Endothelial cell of umbilical vein (primary cell): ENCODE measurements at regions not wholly inside any gene's neighbourhood (a gene's known extent, or its start where the extent isn't known, plus 50 kb on each side); places are given as distances from the start of the nearest gene placed in this dataset.

Experiments
- BruUV-seq: library from RNA; stranded (reverse); fragments of 400-500 nt; replicated peaks from 2 replicates; lab custom pipeline; 2021; lab: Mats Ljungman, UMichigan
- CTCF ChIA-PET: fragments of 300-600, 350-600 bp; sonication (Branson Sonifier 250); formaldehyde crosslinking; loops from one replicate; lab custom pipeline; 2021; ENCODE audit warnings: antibody characterized with exemption, inconsistent platforms; lab: Charles Lee
- POLR2A ChIA-PET: fragments of 300-600, 350-600 bp; sonication (Branson Sonifier 250); formaldehyde crosslinking; loops from one replicate; lab custom pipeline; 2021; ENCODE audit warnings: antibody characterized with exemption, inconsistent platforms; lab: Charles Lee
- DNase-seq: peaks from one replicate; pipeline ENCODE4 v3.0.0-alpha.2; 2011; ENCODE audit warnings: low read depth, low spot score
- FAIRE-seq: peaks from 2 replicates; lab custom pipeline; 2011; peaks lifted over from hg19 to GRCh38; lab: Jason Lieb, UNC
- H2AFZ ChIP-seq: 2 replicates; pipeline ENCODE4 v1.6.0; 2012; ENCODE audit warnings: low read depth, low read length, control low read depth, inconsistent platforms
- H3K27ac ChIP-seq: 2 replicates; pipeline ENCODE4 v1.5.1; 2011; ENCODE audit warnings: low read depth, mild to moderate bottlenecking, control low read depth, low read length, moderate library complexity; ENCODE audit not compliant: insufficient read depth
- H3K27me3 ChIP-seq, 2 experiments: 2 replicates each; pipeline versions ENCODE4 v1.6.0 to v1.6.1; 2011; ENCODE audit warnings: low read length in 2 of 2, mixed read lengths in 1 of 2; ENCODE audit not compliant: control insufficient read depth in 2 of 2, insufficient read depth in 2 of 2
- H3K36me3 ChIP-seq, 2 experiments: 2 replicates in 1 of 2; 3 replicates in 1 of 2; pipeline ENCODE4 v1.5.1; 2011; ENCODE audit warnings: low read length in 2 of 2, mild to moderate bottlenecking in 1 of 2, moderate library complexity in 1 of 2; ENCODE audit not compliant: control insufficient read depth in 2 of 2, insufficient read depth in 2 of 2; ENCODE audit errors: extremely low read depth in 1 of 2
- H3K4me1 ChIP-seq: 3 replicates; pipeline ENCODE4 v1.5.1; 2011; ENCODE audit warnings: mild to moderate bottlenecking, low read length; ENCODE audit not compliant: control insufficient read depth, insufficient read depth; ENCODE audit errors: extremely low read depth
- H3K4me2 ChIP-seq: 2 replicates; pipeline ENCODE4 v1.6.1; 2011; ENCODE audit warnings: low read length, control low read depth, mixed read lengths; ENCODE audit not compliant: insufficient read depth
- H3K4me3 ChIP-seq, 3 experiments: fragments of 200-600 bp in 1 of 3; sonication (generic), shearing (Covaris generic) in 1 of 3; replicated peaks in 1 of 3; 2 replicates each; pipeline ENCODE4 v1.5.1; 2011 to 2016; ENCODE audit warnings: control low read depth in 3 of 3, low read length in 3 of 3, mild to moderate bottlenecking in 2 of 3, inconsistent platforms in 1 of 3, low read depth in 1 of 3, moderate library complexity in 1 of 3; ENCODE audit not compliant: insufficient read depth in 1 of 3
- H3K79me2 ChIP-seq: 2 replicates; pipeline ENCODE4 v1.6.0; 2012; ENCODE audit warnings: low read length, inconsistent platforms; ENCODE audit not compliant: control insufficient read depth, insufficient read depth
- H3K9ac ChIP-seq: replicated peaks from 2 replicates; pipeline ENCODE3; 2011; ENCODE audit warnings: low read length, control low read depth; ENCODE audit not compliant: insufficient read depth; ENCODE audit errors: extremely low read depth
- H3K9me1 ChIP-seq: replicated peaks from 3 replicates; pipeline ENCODE4 v1.6.0; 2011; ENCODE audit warnings: mild to moderate bottlenecking, low read length; ENCODE audit not compliant: control insufficient read depth, insufficient read depth; ENCODE audit errors: extremely low read depth
- H3K9me3 ChIP-seq: replicated peaks from 2 replicates; pipeline ENCODE4 v1.5.1; 2012; ENCODE audit warnings: low read length, inconsistent platforms; ENCODE audit not compliant: control insufficient read depth, insufficient read depth
- H4K20me1 ChIP-seq: replicated peaks from 2 replicates; pipeline ENCODE3; 2011; ENCODE audit warnings: mild to moderate bottlenecking, low read length; ENCODE audit not compliant: control insufficient read depth, insufficient read depth; ENCODE audit errors: extremely low read depth
- EZH2 ChIP-seq: IDR thresholded peaks from 2 replicates; pipeline ENCODE4 v1.6.1; 2012; ENCODE audit warnings: borderline replicate concordance, low read depth, mild to moderate bottlenecking, moderate library complexity, low read length, inconsistent platforms; ENCODE audit not compliant: severe bottlenecking
- FOS ChIP-seq: IDR thresholded peaks from 2 replicates; pipeline ENCODE4 v1.6.1; 2011; ENCODE audit warnings: mild to moderate bottlenecking, low read length, moderate library complexity, borderline replicate concordance; ENCODE audit not compliant: insufficient read depth
- GATA2 ChIP-seq: IDR thresholded peaks from 2 replicates; pipeline ENCODE4 v1.7.0; 2011; ENCODE audit warnings: low read depth, mild to moderate bottlenecking, moderate library complexity, mixed read lengths, low read length; ENCODE audit not compliant: insufficient read length, insufficient read depth
- JUN ChIP-seq: IDR thresholded peaks from 2 replicates; pipeline ENCODE4 v1.6.1; 2011; ENCODE audit warnings: borderline replicate concordance, low read depth; ENCODE audit not compliant: insufficient read length, insufficient read depth
- MYC ChIP-seq: IDR thresholded peaks from one replicate; pipeline ENCODE4 v1.6.1; 2011; ENCODE audit warnings: mild to moderate bottlenecking, low read depth, low read length
- POLR2A ChIP-seq: IDR thresholded peaks from 2 replicates; pipeline ENCODE4 v1.6.1; 2012; ENCODE audit warnings: low read depth, mild to moderate bottlenecking, control low read depth, low read length
- POLR2AphosphoS5 ChIP-seq: IDR thresholded peaks from 2 replicates; pipeline ENCODE4 v1.6.1; 2012; ENCODE audit warnings: low read depth, mild to moderate bottlenecking, control low read depth, low read length, moderate library complexity; ENCODE audit not compliant: insufficient read depth
- dilution Hi-C: fragments of 300-500 bp; cut with MboI; formaldehyde crosslinking; loops from one replicate; pipeline ENCODE4 v1.15.0; 2019; ENCODE audit warnings: low sequenced_read_pairs; ENCODE audit not compliant: extremely low pct_ligation_motif_present
- intact Hi-C: fragments of 100-400 bp; cut with micrococcal nuclease; formaldehyde crosslinking; loops from one replicate; pipeline ENCODE4 v1.10.0; 2022
- TF ChIP-seq, protein P1 (sequence below): IDR thresholded peaks from 2 replicates; pipeline ENCODE4 v1.6.1; 2011; ENCODE audit not compliant: insufficient read depth, insufficient read length
- TF ChIP-seq, protein P2 (sequence below), 2 donors: IDR thresholded peaks; 1 replicate in 1 of 2; 2 replicates in 1 of 2; pipeline ENCODE4 v1.5.1; 2011; ENCODE audit warnings: low read length in 2 of 2, mild to moderate bottlenecking in 2 of 2, moderate library complexity in 2 of 2, control low read depth in 1 of 2, inconsistent platforms in 1 of 2, low read depth in 1 of 2; ENCODE audit not compliant: insufficient read depth in 1 of 2; ENCODE audit errors: extremely low read depth in 1 of 2

DNA sequence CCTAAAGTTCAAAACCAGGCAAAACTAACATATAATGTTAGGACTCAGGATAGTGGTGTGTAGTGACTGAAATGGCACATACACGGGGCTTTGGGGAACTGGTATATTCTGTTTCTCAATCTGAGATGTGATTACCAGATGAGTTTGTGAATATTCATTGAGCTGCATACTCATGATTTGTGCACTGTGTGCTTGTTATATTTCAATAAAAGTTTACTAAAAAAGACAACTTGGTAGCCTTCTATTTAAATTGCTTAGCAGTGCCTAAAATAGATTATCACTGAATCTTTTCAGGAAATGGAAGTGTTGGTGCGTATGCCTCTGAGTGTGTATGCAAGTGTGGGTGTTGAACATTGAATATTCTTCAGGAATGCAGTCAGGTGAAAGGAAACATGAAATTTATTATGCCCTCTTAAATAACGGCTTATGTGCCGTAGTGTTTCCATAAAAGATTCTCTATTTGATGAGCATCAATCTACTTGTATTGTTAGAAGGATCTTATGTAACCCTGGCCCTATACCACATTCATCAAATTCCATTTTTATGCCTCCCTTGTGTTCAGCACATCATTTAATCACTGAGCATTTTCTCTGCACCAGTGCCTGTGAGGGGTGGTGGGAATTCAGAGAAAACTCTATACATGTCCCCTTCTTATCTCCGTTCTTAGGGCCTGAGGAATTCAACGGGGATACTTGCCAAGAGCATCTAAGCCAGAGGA is 82.6 kb upstream of the AUTS2 start:
- TF ChIP-seq EZH2 (no peak), POLR2AphosphoS5 (no peak), JUN (no peak), GATA2 (no peak), POLR2A (no peak), MYC (no peak), FOS (no peak)
- TF ChIP-seq, protein P1, sequence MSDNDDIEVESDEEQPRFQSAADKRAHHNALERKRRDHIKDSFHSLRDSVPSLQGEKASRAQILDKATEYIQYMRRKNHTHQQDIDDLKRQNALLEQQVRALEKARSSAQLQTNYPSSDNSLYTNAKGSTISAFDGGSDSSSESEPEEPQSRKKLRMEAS: no peak
- TF ChIP-seq, protein P2, sequence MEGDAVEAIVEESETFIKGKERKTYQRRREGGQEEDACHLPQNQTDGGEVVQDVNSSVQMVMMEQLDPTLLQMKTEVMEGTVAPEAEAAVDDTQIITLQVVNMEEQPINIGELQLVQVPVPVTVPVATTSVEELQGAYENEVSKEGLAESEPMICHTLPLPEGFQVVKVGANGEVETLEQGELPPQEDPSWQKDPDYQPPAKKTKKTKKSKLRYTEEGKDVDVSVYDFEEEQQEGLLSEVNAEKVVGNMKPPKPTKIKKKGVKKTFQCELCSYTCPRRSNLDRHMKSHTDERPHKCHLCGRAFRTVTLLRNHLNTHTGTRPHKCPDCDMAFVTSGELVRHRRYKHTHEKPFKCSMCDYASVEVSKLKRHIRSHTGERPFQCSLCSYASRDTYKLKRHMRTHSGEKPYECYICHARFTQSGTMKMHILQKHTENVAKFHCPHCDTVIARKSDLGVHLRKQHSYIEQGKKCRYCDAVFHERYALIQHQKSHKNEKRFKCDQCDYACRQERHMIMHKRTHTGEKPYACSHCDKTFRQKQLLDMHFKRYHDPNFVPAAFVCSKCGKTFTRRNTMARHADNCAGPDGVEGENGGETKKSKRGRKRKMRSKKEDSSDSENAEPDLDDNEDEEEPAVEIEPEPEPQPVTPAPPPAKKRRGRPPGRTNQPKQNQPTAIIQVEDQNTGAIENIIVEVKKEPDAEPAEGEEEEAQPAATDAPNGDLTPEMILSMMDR (IDR thresholded peaks at IDR 0.05; ENCODE audit: extremely low read depth in 1 of 2, insufficient read depth in 1 of 2, low read depth in 1 of 2, low read length in 2 of 2): no peak
- no peak overlapping the region for H2AFZ ChIP-seq
- intact Hi-C loops: no loop called here
- H3K9ac ChIP-seq: no peak overlapping the region
- H3K27me3 ChIP-seq: no peaks in the 10 kb centered on the region
- DNase-seq: no peak
- no TSS peak for BruUV-seq
- ChIA-PET CTCF (no interaction called here), POLR2A (no interaction called here)
- H3K9me3 ChIP-seq: no peaks in the 10 kb centered on the region
- no peak overlapping the region for H3K4me3 ChIP-seq
- FAIRE-seq: no peak
- no peak overlapping the region for H3K27ac ChIP-seq
- H3K36me3 ChIP-seq: no peaks in the 10 kb centered on the region
- dilution Hi-C loops: no loop called here
- no peaks in the 10 kb centered on the region for H4K20me1 ChIP-seq
- no peaks in the 10 kb centered on the region for H3K79me2 ChIP-seq
- H3K4me1 ChIP-seq: no peaks in the 10 kb centered on the region
- no peaks in the 10 kb centered on the region for H3K9me1 ChIP-seq
- H3K4me2 ChIP-seq: no peak overlapping the region
